NCI-H2081 treated with DMSO at 0.1 percent for 48 hours (cell line): ENCODE measurements at regions not wholly inside any gene's neighbourhood (a gene's known extent, or its start where the extent isn't known, plus 50 kb on each side); places are given as distances from the start of the nearest gene placed in this dataset.
"Not testable (repeated sequence)": the region's sequence is repeated elsewhere in the genome, so short reads cannot be mapped to it uniquely, and the experiment has no call there.

Experiments used
- DNase-seq: peaks from one replicate; lab custom pipeline; 2025; lab: John Stamatoyannopoulos, UW

DNA sequence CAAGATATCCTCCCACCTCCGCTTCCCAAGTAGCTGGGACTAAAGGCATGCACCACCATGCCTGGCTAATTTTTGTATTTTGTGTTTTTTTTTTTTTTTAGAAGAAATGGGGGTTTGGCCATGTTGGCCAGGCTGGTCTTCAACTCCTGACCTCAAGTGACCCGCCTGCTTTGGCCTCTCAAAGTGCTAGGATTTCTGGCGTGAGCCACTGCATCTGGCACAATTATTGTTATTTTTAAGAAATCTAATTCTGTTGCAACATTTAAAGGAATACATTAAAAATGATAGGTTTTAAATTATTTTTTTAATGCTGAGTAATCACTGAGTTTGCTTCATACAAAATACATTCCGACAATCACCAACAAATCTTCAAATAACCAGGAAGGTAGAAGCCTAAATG, 178.1 kb upstream of the SEMA3E start:
- DNase-seq: no peak

DNA sequence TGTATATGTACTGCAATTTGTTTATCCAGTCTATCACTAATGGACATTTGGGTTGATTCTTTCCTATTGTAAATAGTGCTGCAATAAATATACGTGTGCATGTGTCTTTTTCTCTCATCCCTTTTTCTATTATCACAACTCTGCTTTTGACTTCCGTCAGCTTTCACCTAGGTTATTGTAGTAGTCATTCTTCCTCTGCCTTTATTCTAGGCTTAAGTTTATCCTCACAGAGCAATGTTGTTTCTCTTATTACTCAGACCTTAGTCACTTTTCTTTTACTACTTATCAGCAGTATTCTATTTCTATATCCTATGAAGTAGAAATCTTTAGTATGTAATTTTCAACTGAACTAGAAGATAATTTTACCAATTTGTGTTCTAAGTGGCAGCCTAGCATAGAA, 175.3 kb upstream of the SEMA3E start:
- no peak for DNase-seq

DNA sequence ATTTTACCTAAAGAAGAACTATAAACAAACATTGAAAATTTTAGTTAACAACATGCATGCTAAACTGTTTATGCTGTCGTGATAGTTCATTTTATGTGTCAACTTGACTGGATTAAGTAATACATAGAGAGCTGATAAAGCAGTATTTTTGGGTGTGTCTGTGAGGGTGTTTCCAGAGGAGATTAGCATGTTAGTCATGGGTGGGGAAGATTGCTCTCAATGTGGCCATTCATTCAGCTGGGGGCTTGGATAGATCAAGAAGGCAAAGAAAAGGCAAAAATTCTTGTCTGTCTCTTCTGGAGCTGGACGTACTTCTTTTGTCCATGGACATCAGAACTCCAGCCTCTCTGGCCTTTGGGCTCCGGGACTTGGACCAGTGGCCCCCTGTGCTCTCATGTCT, 172.9 kb upstream of the SEMA3E start:
- no peak for DNase-seq

DNA sequence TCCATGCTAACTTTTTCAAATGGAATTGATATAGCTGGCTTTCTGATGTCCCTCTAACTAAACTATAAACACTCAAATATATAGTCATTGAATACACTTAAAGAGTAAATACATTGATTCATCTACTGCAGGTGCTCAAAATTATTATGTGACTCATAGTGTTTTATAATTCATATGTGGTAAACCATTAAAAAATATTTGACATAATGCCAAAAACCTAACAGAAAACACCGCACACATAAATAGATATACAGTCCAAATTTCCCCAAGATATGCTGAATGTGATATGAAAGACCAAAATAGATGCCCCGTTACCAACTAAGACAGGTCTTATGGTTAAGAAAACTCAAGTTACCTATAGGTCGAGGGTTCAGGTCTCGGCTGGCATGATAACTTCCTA, 171.7 kb upstream of the SEMA3E start:
- no peak for DNase-seq

DNA sequence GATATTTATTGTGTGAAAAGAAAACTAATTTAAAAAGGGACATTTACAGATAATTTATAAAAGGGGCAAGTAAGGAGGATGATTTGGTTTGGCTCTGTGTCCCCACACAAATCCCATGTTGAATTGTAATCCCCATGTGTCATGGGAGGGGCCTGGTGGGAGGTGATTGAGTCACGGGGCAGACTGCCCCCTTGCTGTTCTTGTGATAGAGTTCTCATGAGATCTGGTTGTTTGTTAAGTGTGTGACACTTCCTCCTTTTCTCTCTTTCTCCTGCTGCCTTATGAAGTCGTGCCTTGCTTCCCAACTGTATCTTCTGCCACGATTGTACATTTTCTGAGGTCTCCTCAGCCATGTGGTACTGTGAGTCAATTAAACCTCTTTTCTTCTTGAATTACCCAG, 171.0 kb upstream of the SEMA3E start:
- DNase-seq: no peak

DNA sequence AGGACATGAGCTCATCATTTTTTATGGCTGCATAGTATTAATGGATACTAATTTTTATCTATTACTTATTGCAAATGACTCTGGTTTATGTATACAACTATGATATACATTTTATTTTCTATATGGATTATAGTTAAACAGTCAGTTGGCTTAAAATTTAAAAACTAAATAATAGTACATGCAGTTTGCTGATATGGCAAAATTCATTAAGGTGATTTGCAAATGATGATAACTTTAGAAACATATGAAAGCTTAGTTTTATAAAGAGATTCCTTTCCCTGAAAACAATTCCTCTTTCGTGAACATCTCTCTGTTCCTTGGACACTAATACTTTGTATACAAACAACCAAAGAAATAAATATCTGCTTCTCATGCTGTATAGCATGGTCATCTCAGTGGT, 165.5 kb upstream of the SEMA3E start:
- DNase-seq: no peak

DNA sequence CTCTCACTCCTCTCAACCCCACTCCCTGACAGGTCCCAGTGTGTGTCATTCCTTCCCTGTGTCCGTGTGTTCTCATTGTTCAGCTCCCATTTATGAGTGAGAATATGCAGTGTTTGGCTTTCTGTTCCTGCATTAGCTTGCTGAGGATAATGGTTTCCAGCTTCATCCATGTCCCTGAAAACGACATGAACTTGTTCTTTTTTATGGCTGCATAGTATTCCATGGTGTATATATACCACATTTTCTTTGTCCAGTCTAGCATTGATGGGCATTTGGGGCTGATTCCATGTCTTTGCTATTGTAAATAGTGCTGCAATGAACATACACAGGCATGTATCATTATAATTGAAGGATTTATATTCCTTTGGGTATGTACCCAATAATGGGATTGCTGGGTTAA, 163.6 kb upstream of the SEMA3E start:
- DNase-seq: not testable (repeated sequence)

DNA sequence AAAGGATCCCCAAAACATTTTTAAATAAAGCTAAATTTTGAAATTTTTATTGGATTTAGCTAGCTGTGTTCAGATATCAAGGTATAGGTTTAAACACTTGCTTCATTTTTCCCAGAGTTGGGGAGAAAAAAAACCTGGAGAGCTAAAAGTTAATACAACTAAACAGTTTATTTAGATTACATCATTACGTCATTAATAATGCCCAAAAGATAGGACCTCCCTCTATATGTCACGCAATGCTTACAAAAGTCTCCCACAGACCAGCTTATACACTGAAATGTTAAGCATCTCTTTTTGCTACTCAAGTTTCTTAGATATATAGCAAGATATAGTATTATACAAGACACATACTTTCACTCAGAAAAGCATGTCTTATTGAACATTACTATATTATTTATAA, 160.0 kb upstream of the SEMA3E start:
- no peak for DNase-seq

DNA sequence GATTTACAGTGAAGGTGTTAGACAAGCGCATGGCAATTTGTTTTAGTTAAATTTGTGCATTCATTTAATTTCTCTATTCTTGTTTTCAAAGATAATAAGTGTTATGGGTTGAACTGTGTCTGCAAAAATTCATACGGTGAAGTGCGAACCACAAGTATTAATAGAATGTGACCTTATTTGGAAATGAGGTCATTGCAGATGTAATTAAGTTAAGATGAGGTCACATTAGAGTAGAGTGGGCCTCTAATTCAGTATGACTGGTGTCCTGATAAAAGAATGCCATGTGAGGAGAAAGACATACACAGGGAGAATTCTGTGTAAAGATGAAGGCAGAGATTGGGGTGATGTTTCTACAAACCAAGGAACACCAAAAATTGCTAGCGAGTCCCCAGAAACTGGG, 158.8 kb upstream of the SEMA3E start:
- DNase-seq: no peak

DNA sequence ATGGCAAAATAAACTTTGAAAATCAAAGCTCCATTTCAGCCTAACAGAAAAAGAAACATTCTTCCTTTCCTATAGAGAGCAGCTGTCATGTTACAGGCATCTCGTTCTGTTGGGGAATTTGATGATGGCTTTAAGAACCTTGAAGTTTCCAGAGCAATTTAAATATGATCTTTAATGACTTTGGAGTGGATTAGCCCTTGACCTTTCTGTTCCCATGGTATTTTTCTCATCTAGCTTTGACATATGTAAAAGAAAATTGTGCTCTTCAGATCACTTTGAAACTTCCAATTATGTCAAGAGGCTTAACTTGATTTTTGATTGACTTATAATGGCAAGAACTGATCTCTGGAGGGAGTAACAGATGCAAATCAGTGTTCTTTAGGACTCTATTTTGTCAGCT, 157.6 kb upstream of the SEMA3E start:
- no peak for DNase-seq

DNA sequence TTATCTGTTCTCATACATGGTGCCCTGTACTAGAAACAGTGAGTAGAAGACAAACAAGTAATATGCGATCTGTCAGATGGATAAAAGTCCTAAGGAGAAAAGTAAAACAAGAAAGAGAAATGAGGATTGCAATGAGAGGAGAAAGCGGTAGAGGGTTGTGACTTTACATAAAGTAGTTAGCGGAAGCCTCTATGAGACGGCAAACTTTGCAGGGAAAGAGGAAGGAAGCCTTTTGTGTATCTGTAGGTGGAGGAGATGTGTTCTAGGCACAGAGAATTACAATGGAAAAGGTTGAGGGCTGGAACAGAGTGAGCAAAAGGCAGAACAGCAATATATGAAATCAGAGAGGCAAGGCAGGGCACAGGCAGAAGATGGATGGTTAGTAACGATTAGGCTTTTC, 150.4 kb upstream of the SEMA3E start:
- DNase-seq: no peak

DNA sequence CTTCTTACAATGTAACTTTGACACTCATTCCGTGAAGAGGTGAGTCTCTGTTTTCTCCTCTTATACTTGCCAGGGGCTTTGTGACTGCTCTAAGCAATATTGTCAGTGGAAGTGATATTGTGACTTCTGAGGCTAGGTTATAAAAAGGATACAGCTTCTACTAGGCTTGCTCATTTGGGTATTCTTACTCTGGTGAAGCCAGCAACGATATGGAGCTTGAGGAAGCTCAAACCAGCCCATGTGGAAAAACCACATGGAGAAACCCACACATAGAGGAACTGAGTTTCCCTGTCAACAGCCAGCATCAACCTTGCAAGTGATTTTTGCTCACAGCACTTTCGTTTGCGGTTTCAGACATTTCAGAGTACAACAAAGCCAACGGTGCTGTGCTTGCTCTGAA, 149.6 kb upstream of the SEMA3E start:
- no peak for DNase-seq

DNA sequence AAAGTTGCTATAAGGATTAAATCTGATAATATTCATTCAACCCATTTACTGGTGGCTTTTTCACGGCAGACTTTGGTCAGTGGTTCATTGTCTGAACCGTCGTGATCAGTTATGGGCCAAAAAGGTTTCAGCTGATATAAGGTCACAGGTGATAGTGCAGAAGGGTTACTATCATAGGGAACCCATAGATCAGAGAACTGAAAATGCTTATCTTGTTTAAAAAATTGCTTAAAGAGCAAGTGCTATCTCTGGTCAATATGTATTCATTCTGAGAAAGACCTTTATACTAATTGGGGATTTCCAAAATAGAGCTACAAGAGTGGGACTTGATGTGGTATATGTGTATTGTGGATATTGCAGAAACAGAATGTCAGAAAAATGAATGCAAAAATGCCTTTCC, 147.8 kb upstream of the SEMA3E start:
- no peak for DNase-seq

DNA sequence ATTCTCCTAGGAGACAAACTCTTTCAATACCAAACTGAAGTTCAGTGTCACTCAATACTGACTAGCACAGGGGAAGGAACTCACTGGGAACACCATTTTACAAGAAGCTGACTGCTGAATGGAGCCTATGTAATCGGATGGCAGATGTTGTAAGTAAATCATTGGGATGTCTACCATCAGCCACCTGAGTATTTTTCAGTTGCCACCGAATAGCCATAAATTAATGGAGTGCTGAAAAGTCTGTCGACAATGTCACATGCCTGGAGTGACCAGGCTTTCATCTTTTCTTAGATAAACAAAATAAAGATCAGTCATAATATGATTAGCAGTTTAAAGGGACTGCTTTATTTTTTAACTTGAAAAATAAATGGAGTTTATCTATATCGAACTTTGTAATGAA, 145.9 kb upstream of the SEMA3E start:
- DNase-seq: no peak

DNA sequence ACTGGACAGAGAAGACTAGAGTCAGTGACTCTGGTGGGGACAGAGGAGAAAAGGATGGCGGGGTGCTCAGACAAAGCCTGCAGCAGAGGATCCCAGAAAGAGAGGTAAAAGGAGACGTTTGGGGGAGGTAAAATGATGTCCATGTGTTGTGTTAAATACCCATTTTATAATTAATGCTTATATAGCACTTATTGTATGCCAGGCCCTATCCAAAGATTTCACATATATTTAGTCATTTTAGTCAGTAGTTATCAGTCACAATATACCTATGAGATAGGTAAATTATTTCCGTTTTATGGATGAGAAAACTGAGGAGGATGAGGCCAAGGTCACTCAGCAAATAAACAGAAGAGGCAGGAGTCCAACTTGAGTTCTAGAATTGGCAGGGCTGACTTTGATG, 144.6 kb upstream of the SEMA3E start:
- DNase-seq: no peak

DNA sequence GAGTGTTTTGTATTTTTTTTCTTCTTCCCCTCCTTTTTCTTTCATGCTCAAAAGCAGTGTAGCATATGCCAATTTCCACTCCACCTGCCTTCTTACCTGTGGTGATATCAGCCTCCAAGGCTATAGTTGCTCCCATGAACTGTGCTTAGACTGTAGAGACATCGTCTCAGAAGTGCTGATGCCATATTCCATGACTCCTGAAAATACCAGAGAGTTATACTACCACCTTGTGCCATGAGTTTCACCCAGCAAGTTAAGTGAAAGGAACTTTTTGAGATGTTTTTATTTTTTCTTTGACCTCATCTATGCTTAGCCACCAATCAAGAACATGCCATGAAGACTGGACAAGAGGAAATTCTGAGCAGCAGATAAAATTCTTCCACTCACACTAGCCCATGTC, 142.8 kb upstream of the SEMA3E start:
- DNase-seq: no peak

DNA sequence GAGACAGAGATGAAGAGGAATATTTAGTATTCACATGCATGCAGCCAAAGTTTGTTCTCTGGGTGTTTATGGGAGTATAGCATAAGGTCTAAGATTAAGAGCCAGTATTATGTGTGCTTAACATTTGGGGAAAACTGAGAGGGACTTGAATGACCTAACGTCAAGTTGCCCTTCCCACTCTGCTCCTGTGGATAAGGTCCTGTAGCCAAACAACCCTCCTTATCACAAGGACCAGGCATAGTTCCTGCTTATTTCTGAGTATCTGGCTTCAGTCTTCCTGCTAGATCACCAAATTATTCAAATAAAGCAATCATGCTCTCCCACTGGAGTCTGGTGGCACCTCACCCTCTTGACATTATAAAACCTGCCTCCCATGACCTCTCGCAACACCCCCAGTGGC, 137.9 kb upstream of the SEMA3E start:
- DNase-seq: no peak

DNA sequence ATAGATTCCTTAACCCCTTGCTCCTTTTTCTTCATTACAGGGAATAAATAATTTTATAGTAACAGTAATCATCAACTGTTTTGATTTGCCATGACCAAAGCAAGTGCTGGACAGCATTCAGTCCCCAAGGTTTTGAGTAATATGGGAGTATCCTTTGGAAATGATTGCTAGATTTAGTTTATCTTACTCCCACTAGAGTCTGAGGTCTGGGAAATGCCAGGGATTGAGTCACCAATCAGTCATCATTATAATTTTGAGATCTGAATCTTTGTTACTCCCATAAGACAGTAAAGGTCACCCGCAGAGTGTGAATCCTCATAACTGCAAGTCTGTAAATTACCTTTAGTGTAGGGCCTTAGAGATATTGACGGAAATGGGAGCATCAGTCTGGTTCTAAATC, 133.7 kb upstream of the SEMA3E start:
- DNase-seq: no peak

DNA sequence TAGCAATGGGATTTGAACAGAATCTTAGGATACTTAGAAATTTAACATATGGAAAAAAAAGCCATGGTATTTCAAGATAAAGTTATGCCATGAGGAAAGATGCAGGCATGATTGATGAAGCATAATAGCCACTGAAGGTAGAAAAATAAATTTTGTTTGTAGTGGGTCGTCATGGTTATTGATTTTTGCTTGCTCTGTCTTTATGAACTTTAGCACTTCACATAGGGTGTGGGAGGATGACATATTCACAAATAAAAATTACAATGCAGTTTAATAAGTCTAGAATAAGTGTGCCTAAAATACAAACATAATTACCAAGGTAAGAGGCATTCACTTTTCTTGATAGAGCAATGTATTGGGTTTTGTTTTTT, 129.1 kb upstream of the SEMA3E start:
- no peak for DNase-seq

DNA sequence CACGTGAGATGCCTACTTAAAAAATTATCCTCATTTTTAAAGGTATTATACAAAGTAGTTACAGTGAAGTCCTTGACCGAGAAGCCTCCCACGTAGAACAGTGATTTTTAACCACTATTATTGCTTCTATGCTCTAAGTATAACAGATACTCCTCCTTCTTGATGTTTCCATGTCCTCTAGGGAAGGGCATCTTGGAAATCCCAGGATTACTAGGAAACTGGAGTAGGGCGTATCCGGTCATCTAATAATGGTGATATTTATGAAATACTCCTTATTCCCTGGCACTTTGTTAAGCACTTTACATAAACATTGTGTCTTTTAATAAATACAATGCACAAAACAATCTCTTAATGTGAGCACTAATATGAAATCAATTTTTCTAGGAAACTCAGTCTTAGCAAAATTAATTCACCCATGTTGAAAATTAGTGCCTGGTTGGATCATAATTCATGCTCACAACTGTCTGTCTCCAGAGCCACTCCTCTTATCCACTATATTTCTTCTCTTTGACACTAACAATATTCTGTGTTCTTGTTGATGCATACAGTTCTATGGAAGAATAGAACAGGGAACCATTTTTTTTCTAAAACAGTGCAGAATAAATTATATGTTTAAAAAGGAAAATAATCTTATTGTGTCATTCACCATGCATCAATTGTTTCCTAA, 128.6 kb upstream of the SEMA3E start:
- DNase-seq: no peak

DNA sequence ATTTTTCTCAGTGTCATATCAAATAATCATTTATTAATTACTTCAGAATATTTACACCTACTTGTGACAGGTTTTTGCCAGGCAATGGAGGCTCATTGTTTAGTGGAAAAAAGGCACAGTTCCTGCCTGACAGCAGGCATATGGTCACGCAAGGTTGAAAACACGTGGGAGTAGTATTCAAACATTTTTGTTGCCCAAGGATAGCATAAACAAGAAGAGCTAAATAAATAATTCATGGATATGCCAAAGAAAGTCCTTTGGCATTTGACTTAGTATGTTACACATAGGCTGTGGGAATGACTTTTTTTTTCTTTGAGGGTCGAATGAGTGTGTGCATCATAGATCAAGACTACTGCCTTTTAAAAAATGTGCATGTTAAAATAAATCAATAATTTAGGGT, 120.5 kb upstream of the SEMA3E start:
- no peak for DNase-seq

DNA sequence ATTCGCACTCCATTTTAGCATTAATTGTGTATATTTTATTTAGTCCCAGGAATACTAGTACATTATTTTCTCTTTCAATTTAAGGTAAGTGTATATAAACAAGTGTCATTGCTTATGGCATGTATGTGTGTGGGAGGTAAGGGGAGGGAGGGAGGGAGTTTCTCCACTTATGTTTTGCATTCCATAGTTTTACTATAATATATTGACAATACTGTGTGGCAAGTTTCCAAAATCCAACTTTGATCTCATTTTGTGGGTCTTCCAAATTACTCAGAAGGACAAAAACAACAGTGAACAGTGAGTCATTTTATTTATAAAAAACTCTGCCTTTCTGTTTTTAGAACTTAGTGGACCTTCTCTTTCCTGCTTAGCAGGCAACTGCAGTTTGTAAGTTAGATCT, 102.3 kb upstream of the SEMA3E start:
- DNase-seq: no peak

DNA sequence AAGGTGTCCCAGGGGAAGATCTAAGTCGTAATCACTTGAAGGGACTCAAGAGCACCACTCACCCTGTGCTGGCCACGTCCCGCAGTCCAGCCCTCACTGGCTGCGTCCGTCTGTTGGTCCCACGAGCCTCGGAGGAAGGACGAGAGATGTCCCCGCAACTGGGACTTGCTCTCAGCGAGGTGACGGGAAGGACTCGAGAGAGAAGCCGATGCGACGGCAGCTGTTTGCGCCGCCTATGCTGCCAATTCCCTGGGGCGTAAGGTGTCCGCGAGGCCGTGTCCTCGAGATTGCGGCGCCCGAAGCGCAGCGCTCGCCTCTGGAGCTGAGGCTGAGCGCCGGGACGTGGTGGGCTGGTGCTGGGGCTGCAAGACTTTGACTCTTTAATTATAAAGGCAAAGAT, 100.6 kb upstream of the SEMA3E start:
- DNase-seq: no peak

DNA sequence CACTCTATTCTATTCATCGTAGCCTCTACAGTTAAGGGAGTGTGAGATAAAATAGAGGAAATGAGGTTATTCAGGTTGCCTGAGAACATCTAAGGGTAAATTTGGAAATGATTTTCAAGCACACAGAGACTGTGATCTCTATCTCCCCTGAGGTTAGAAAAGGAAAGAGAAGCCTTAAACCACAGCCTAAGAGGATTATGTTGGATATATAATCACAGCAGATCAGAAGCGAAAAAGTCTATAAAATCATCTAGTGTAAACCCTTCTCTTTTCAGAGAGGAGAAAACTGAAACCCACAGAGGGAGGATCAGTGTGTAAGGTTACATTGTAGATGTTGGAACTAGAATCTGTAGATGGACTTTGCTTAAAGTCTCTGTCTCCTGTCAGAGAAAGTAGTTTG, 90.6 kb upstream of the SEMA3E start:
- no peak for DNase-seq

DNA sequence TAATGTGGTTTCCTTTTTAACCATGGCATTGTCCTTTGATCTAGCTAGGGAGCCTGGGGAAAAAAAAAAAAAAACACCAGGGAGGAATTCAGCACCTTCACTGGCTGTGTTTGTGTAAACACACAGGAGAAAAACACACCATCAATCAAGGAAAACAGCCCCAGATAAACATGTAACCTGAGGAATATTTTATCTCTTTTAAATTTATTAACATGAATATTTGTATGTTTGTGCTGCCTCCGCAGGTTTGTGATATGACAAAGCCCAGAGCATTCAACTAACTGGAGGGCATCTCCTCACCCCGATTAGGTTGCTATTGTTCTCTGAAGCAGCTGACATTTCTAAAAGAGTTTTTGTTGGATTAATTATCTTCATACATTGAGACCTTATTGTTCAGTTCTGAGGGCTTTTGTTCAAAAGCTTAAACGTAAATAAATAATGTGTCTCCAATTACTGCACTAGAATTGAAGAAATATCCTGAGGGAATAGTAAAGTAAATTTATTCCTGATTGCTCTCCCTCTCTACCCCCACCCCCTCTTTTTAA, 89.4 kb upstream of the SEMA3E start:
- peak; percentile 34 for DNase-seq
